Activated naive CD4-positive, alpha-beta T cell treated with anti-CD3 and anti-CD28 coated beads, Interleukin-2, amount 50 U/mL, for 24 hours (primary cell): ENCODE measurements at regions not wholly inside any gene's neighbourhood (a gene's known extent, or its start where the extent isn't known, plus 50 kb on each side); places are given as distances from the start of the nearest gene placed in this dataset.
"Not testable (repeated sequence)": the region's sequence is repeated elsewhere in the genome, so short reads cannot be mapped to it uniquely, and the experiment has no call there.

Experiments
- H3K27ac Mint-ChIP-seq: one replicate; pipeline ENCODE4 v1.8.0; 2021; ENCODE audit warnings: mild to moderate bottlenecking, mixed read lengths
- H3K27me3 Mint-ChIP-seq: one replicate; pipeline ENCODE4 v1.8.0; 2021; ENCODE audit warnings: mixed read lengths
- H3K36me3 Mint-ChIP-seq: one replicate; pipeline ENCODE4 v1.8.0; 2021; ENCODE audit warnings: mixed read lengths
- H3K4me1 Mint-ChIP-seq: one replicate; pipeline ENCODE4 v1.8.0; 2021; ENCODE audit warnings: mixed read lengths
- H3K4me3 Mint-ChIP-seq: one replicate; pipeline ENCODE4 v1.8.0; 2021; ENCODE audit warnings: mild to moderate bottlenecking, mixed read lengths
- H3K9me3 Mint-ChIP-seq: one replicate; pipeline ENCODE4 v1.8.0; 2021; ENCODE audit warnings: mixed read lengths

GRCh38 chr6:15016813-15017212 lies 229.1 kb upstream of the JARID2 start:
- no peak overlapping the region for H3K27ac Mint-ChIP-seq
- no peaks in the 10 kb centered on the region for H3K36me3 Mint-ChIP-seq
- no peak overlapping the region for H3K4me3 Mint-ChIP-seq
- H3K27me3 Mint-ChIP-seq: no peaks in the 10 kb centered on the region
- H3K9me3 Mint-ChIP-seq: no peaks in the 10 kb centered on the region
- H3K4me1 Mint-ChIP-seq: peaks cover 15% of the 10 kb centered on the region

GRCh38 chr6:15017261-15017660 lies 228.6 kb upstream of the JARID2 start:
- Mint-ChIP-seq H3K4me3 (no peak overlapping the region), H3K27me3 (no peaks in the 10 kb centered on the region), H3K4me1 (peaks cover 15% of the 10 kb centered on the region), H3K36me3 (no peaks in the 10 kb centered on the region), H3K9me3 (no peaks in the 10 kb centered on the region), H3K27ac (no peak overlapping the region)

GRCh38 chr6:15017803-15018202 lies 228.1 kb upstream of the JARID2 start:
- Mint-ChIP-seq H3K9me3 (no peaks in the 10 kb centered on the region), H3K4me3 (no peak overlapping the region), H3K36me3 (no peaks in the 10 kb centered on the region), H3K4me1 (peaks cover 15% of the 10 kb centered on the region), H3K27me3 (no peaks in the 10 kb centered on the region), H3K27ac (no peak overlapping the region)

GRCh38 chr6:15020119-15020770 lies 225.6 kb upstream of the JARID2 start:
- Mint-ChIP-seq H3K9me3 (no peaks in the 10 kb centered on the region), H3K4me3 (no peak overlapping the region), H3K36me3 (no peaks in the 10 kb centered on the region), H3K27me3 (no peaks in the 10 kb centered on the region), H3K4me1 (peaks cover 20% of the 10 kb centered on the region), H3K27ac (no peak overlapping the region)

- H3K36me3 Mint-ChIP-seq: no peaks in the 10 kb centered on the region
- H3K9me3 Mint-ChIP-seq: no peaks in the 10 kb centered on the region
- H3K4me1 Mint-ChIP-seq: peaks cover 20% of the 10 kb centered on the region
- H3K27ac Mint-ChIP-seq: no peak overlapping the region
- no peak overlapping the region for H3K4me3 Mint-ChIP-seq
- no peaks in the 10 kb centered on the region for H3K27me3 Mint-ChIP-seq
Measured at GRCh38 chr6:15021074-15021473, 224.8 kb upstream of the JARID2 start.

GRCh38 chr6:15023018-15023417 lies 222.9 kb upstream of the JARID2 start:
- peak overlapping the region; percentile 30 for H3K4me3 Mint-ChIP-seq
- H3K4me1 Mint-ChIP-seq: peaks cover 12% of the 10 kb centered on the region
- not testable (repeated sequence) for H3K36me3 Mint-ChIP-seq, H3K27me3 Mint-ChIP-seq, H3K9me3 Mint-ChIP-seq
- peak overlapping the region; percentile 79 for H3K27ac Mint-ChIP-seq

GRCh38 chr6:15023448-15023847 lies 222.4 kb upstream of the JARID2 start:
- H3K9me3 Mint-ChIP-seq: no peaks in the 10 kb centered on the region
- no peaks in the 10 kb centered on the region for H3K36me3 Mint-ChIP-seq
- H3K27ac Mint-ChIP-seq: peak overlapping the region; percentile 79
- no peaks in the 10 kb centered on the region for H3K27me3 Mint-ChIP-seq
- peaks cover 10% of the 10 kb centered on the region for H3K4me1 Mint-ChIP-seq
- H3K4me3 Mint-ChIP-seq: peak overlapping the region; percentile 30

GRCh38 chr6:15025446-15025845 lies 220.4 kb upstream of the JARID2 start:
- Mint-ChIP-seq H3K27ac (no peak overlapping the region), H3K4me3 (no peak overlapping the region), H3K4me1 (peaks cover 5% of the 10 kb centered on the region), H3K9me3 (no peaks in the 10 kb centered on the region), H3K27me3 (no peaks in the 10 kb centered on the region), H3K36me3 (no peaks in the 10 kb centered on the region)

- no peaks in the 10 kb centered on the region for H3K27me3 Mint-ChIP-seq
- no peaks in the 10 kb centered on the region for H3K9me3 Mint-ChIP-seq
- peaks cover 3% of the 10 kb centered on the region for H3K36me3 Mint-ChIP-seq
- H3K4me1 Mint-ChIP-seq: peaks cover 11% of the 10 kb centered on the region
- no peak overlapping the region for H3K4me3 Mint-ChIP-seq
- peak overlapping the region; percentile 18 for H3K27ac Mint-ChIP-seq
Measured at GRCh38 chr6:15026832-15027231, 219.0 kb upstream of the JARID2 start.

GRCh38 chr6:15027472-15027871 lies 218.4 kb upstream of the JARID2 start:
- no peaks in the 10 kb centered on the region for H3K9me3 Mint-ChIP-seq
- no peak overlapping the region for H3K27ac Mint-ChIP-seq
- no peak overlapping the region for H3K4me3 Mint-ChIP-seq
- H3K27me3 Mint-ChIP-seq: no peaks in the 10 kb centered on the region
- H3K36me3 Mint-ChIP-seq: peaks cover 3% of the 10 kb centered on the region
- H3K4me1 Mint-ChIP-seq: peaks cover 13% of the 10 kb centered on the region

GRCh38 chr6:15032015-15032414 lies 213.9 kb upstream of the JARID2 start:
- H3K27me3 Mint-ChIP-seq: no peaks in the 10 kb centered on the region
- H3K4me1 Mint-ChIP-seq: peaks cover 16% of the 10 kb centered on the region
- H3K9me3 Mint-ChIP-seq: no peaks in the 10 kb centered on the region
- H3K4me3 Mint-ChIP-seq: no peak overlapping the region
- peaks cover 3% of the 10 kb centered on the region for H3K36me3 Mint-ChIP-seq
- no peak overlapping the region for H3K27ac Mint-ChIP-seq

- Mint-ChIP-seq H3K9me3 (no peaks in the 10 kb centered on the region), H3K4me3 (no peak overlapping the region), H3K27me3 (no peaks in the 10 kb centered on the region), H3K4me1 (peaks cover 16% of the 10 kb centered on the region), H3K27ac (no peak overlapping the region), H3K36me3 (peaks cover 3% of the 10 kb centered on the region)
Measured at GRCh38 chr6:15033850-15034203, 212.0 kb upstream of the JARID2 start.

GRCh38 chr6:15036690-15037245 lies 209.1 kb upstream of the JARID2 start:
- no peaks in the 10 kb centered on the region for H3K36me3 Mint-ChIP-seq
- no peak overlapping the region for H3K27ac Mint-ChIP-seq
- no peaks in the 10 kb centered on the region for H3K9me3 Mint-ChIP-seq
- H3K4me3 Mint-ChIP-seq: no peak overlapping the region
- H3K27me3 Mint-ChIP-seq: no peaks in the 10 kb centered on the region
- peaks cover 11% of the 10 kb centered on the region for H3K4me1 Mint-ChIP-seq

GRCh38 chr6:15037253-15037652 lies 208.6 kb upstream of the JARID2 start:
- no peaks in the 10 kb centered on the region for H3K36me3 Mint-ChIP-seq
- H3K4me3 Mint-ChIP-seq: no peak overlapping the region
- no peaks in the 10 kb centered on the region for H3K27me3 Mint-ChIP-seq
- H3K27ac Mint-ChIP-seq: no peak overlapping the region
- no peaks in the 10 kb centered on the region for H3K9me3 Mint-ChIP-seq
- H3K4me1 Mint-ChIP-seq: peaks cover 8% of the 10 kb centered on the region

- Mint-ChIP-seq H3K27me3 (no peaks in the 10 kb centered on the region), H3K4me1 (peaks cover 5% of the 10 kb centered on the region), H3K27ac (no peak overlapping the region), H3K4me3 (no peak overlapping the region), H3K9me3 (no peaks in the 10 kb centered on the region), H3K36me3 (no peaks in the 10 kb centered on the region)
Measured at GRCh38 chr6:15038013-15038791, 207.7 kb upstream of the JARID2 start.

GRCh38 chr6:15039136-15039535 lies 206.7 kb upstream of the JARID2 start:
- no peak overlapping the region for H3K4me3 Mint-ChIP-seq
- H3K36me3 Mint-ChIP-seq: no peaks in the 10 kb centered on the region
- no peaks in the 10 kb centered on the region for H3K27me3 Mint-ChIP-seq
- H3K9me3 Mint-ChIP-seq: no peaks in the 10 kb centered on the region
- no peaks in the 10 kb centered on the region for H3K4me1 Mint-ChIP-seq
- no peak overlapping the region for H3K27ac Mint-ChIP-seq
